K562 (cell line): ENCODE measurements at regions not wholly inside any gene's neighbourhood (a gene's known extent, or its start where the extent isn't known, plus 50 kb on each side); places are given as distances from the start of the nearest gene placed in this dataset.

Experiments
- ATAC-seq: fragments of 200-7000 bp; cut with Tn5 transposase; 3 replicates; pipeline ENCODE4 v1.9.1; 2020; ENCODE audit warnings: moderate library complexity
- BruUV-seq: library from RNA; stranded (reverse); fragments of 400-500 nt; replicated peaks from 2 replicates; lab custom pipeline; 2021; lab: Mats Ljungman, UMichigan
- CTCF ChIA-PET: fragments of 300-600 bp; formaldehyde crosslinking; extraction: SDS; loops from one replicate; lab custom pipeline; 2021; ENCODE audit warnings: low intra/inter-chr PET ratio; lab: Yijun Ruan, JAX
- POLR2A ChIA-PET: fragments of 300-600, 350-650 bp; sonication (Branson Sonifier 250); formaldehyde crosslinking; extraction: SDS; loops from one replicate; lab custom pipeline; 2021; ENCODE audit warnings: antibody characterized with exemption, inconsistent platforms; lab: Yijun Ruan, JAX
- DNase-seq, 4 experiments: peaks; one replicate each; pipeline versions ENCODE4 v3.0.0 to v3.0.0-alpha.2; 2011 to 2018; ENCODE audit warnings: low spot score in 3 of 4, mixed read lengths in 3 of 4; ENCODE audit errors: extremely low read depth in 1 of 4
- FAIRE-seq: peaks from 2 replicates; lab custom pipeline; 2011; peaks lifted over from hg19 to GRCh38; lab: Jason Lieb, UNC
- H2AFZ ChIP-seq: 2 replicates; pipeline ENCODE4 v1.6.0; 2011; ENCODE audit warnings: low read depth, low read length, control low read depth, inconsistent platforms
- H3K27ac ChIP-seq: fragments of 200-600 bp; 3 replicates; pipeline ENCODE4 v1.8.0; 2011; ENCODE audit warnings: low read depth, mild to moderate bottlenecking, control low read depth, inconsistent platforms, low read length, moderate library complexity, mixed read lengths; ENCODE audit errors: extremely low read depth
- H3K27me3 ChIP-seq, 2 experiments: fragments of 300-600 bp in 1 of 2; 2 replicates in 1 of 2; 3 replicates in 1 of 2; pipeline versions ENCODE4 v1.6.0 to v1.8.0; 2011; ENCODE audit warnings: inconsistent platforms in 2 of 2, low read length in 2 of 2, mild to moderate bottlenecking in 1 of 2, mixed read lengths in 1 of 2, moderate library complexity in 1 of 2; ENCODE audit not compliant: control insufficient read depth in 2 of 2, insufficient read depth in 2 of 2
- H3K36me3 ChIP-seq: fragments of 300-600 bp; 3 replicates; pipeline ENCODE4 v1.8.0; 2011; ENCODE audit warnings: mild to moderate bottlenecking, low read length, inconsistent platforms; ENCODE audit not compliant: control insufficient read depth, insufficient read depth
- H3K4me1 ChIP-seq, 2 experiments: fragments of 200-600 bp in 1 of 2; replicated peaks in 1 of 2; 2 replicates in 1 of 2; 3 replicates in 1 of 2; pipeline versions ENCODE4 v1.5.1 to v1.8.0; 2011; ENCODE audit warnings: inconsistent platforms in 2 of 2, low read length in 2 of 2, mild to moderate bottlenecking in 1 of 2, mixed read lengths in 1 of 2, moderate library complexity in 1 of 2; ENCODE audit not compliant: control insufficient read depth in 2 of 2, insufficient read depth in 2 of 2
- H3K4me2 ChIP-seq: 2 replicates; pipeline ENCODE4 v1.6.1; 2011; ENCODE audit warnings: low read length, control low read depth, inconsistent platforms, mixed read lengths; ENCODE audit not compliant: insufficient read depth
- H3K4me3 ChIP-seq: fragments of 200-600 bp; sonication (generic), shearing (Covaris generic); 2 replicates; pipeline ENCODE4 v1.5.1; 2016; ENCODE audit warnings: control low read depth, inconsistent platforms
- H3K79me2 ChIP-seq: fragments of 200-600 bp; 3 replicates; pipeline ENCODE4 v1.8.0; 2011; ENCODE audit warnings: low read length, inconsistent platforms; ENCODE audit not compliant: control insufficient read depth, insufficient read depth
- H3K9ac ChIP-seq, 2 experiments: 2 replicates each; pipeline versions ENCODE4 v1.6.0 to v1.6.1; 2011; ENCODE audit warnings: low read depth in 2 of 2, low read length in 2 of 2, control low read depth in 1 of 2, inconsistent platforms in 1 of 2, mild to moderate bottlenecking in 1 of 2, mixed read lengths in 1 of 2; ENCODE audit not compliant: insufficient read depth in 1 of 2
- H3K9me1 ChIP-seq: one replicate; pipeline ENCODE4 v1.6.0; 2011; ENCODE audit warnings: inconsistent platforms, mild to moderate bottlenecking, low read length, moderate library complexity; ENCODE audit not compliant: control insufficient read depth, insufficient read depth
- H3K9me3 ChIP-seq: replicated peaks from 2 replicates; pipeline ENCODE4 v1.5.1; 2011; ENCODE audit warnings: low read depth, low read length, inconsistent platforms; ENCODE audit not compliant: control insufficient read depth, insufficient read depth
- H4K20me1 ChIP-seq: replicated peaks from 2 replicates; pipeline ENCODE4 v1.6.1; 2011; ENCODE audit warnings: low read length, inconsistent platforms, mixed read lengths; ENCODE audit not compliant: control insufficient read depth, insufficient read depth
- CREB1 ChIP-seq, 2 experiments: sonication (generic) in 1 of 2; formaldehyde crosslinking in 1 of 2; IDR thresholded peaks; 2 replicates each; pipeline versions ENCODE4 v1.6.1 to v1.8.0; 2012 to 2022; ENCODE audit warnings: inconsistent platforms in 1 of 2, mild to moderate bottlenecking in 1 of 2, missing genetic modification reagents in 1 of 2, moderate library complexity in 1 of 2
- CREBBP ChIP-seq: IDR thresholded peaks from one replicate; pipeline ENCODE4 v1.6.1; 2012; ENCODE audit warnings: low read depth, mild to moderate bottlenecking, control low read depth, inconsistent platforms, low read length
- GABPB2 ChIP-seq: fragments of 250-450 bp; sonication (Bioruptor Pico); conservative IDR thresholded peaks from 2 replicates; pipeline ENCODE4 v1.5.1; 2021; ENCODE audit warnings: mild to moderate bottlenecking
- GATA2 ChIP-seq: sonication (generic); formaldehyde crosslinking; IDR thresholded peaks from 2 replicates; pipeline ENCODE4 v1.4.0; 2020; ENCODE audit warnings: mild to moderate bottlenecking, missing genetic modification reagents
- GTF2A2 ChIP-seq: IDR thresholded peaks from 2 replicates; pipeline ENCODE4 v1.6.1; 2016; ENCODE audit warnings: mild to moderate bottlenecking, missing genetic modification characterization, missing compliant biosample characterization
- LCOR ChIP-seq: sonication (generic); formaldehyde crosslinking; IDR thresholded peaks from 2 replicates; pipeline ENCODE4 v1.8.0; 2022; ENCODE audit warnings: mild to moderate bottlenecking, missing genetic modification reagents
- NR3C1 ChIP-seq: sonication (generic); formaldehyde crosslinking; IDR thresholded peaks from 2 replicates; pipeline ENCODE4 v1.8.1; 2022; ENCODE audit warnings: missing genetic modification reagents
- POLR2H ChIP-seq: IDR thresholded peaks from 2 replicates; pipeline ENCODE4 v1.6.1; 2016; ENCODE audit warnings: missing genetic modification characterization, low read depth, mild to moderate bottlenecking, control low read depth, missing compliant biosample characterization, moderate library complexity
- TGIF2 ChIP-seq: sonication (generic); formaldehyde crosslinking; IDR thresholded peaks from 2 replicates; pipeline ENCODE4 v1.8.1; 2022; ENCODE audit warnings: mild to moderate bottlenecking, missing genetic modification reagents, moderate library complexity
- U2AF1 ChIP-seq: fragments of 200-400 bp; formaldehyde crosslinking; optimal IDR thresholded peaks from 2 replicates; pipeline ENCODE3; 2017; ENCODE audit warnings: mild to moderate bottlenecking, low read depth, low read length, moderate library complexity
- ZNF232 ChIP-seq: sonication (generic); formaldehyde crosslinking; IDR thresholded peaks from 2 replicates; pipeline ENCODE4 v1.8.0; 2022; ENCODE audit warnings: mild to moderate bottlenecking, missing genetic modification reagents
- ZNF3 ChIP-seq: fragments of 250-450 bp; sonication (Bioruptor Pico); IDR thresholded peaks from 2 replicates; pipeline ENCODE4 v1.5.0; 2021; ENCODE audit warnings: mild to moderate bottlenecking, moderate library complexity
- ZNF507 ChIP-seq: conservative IDR thresholded peaks from 2 replicates; pipeline ENCODE4 v1.6.1; 2017; ENCODE audit warnings: missing genetic modification characterization, missing compliant biosample characterization
- WGBS: fragments of 100-300 bp; shearing (Covaris generic); methylation state at CpG from one replicate; pipeline ENCODE4 v1.1.6; 2016; ENCODE audit warnings: low coverage, mixed read lengths; ENCODE audit not compliant: insufficient coverage; ENCODE audit errors: missing lambda C conversion rate; 5-methylcytosine and 5-hydroxymethylcytosine counted together
- in situ Hi-C: fragments of 300-500 bp; cut with MboI; formaldehyde crosslinking; loops from 4 replicates; pipeline ENCODE4 v1.15.0; 2018; ENCODE audit warnings: inconsistent platforms, mixed read lengths
- intact Hi-C: fragments of 100-400 bp; cut with micrococcal nuclease; formaldehyde crosslinking; loops from 2 replicates; pipeline ENCODE4 v1.14.2; 2022

GRCh38 chr18:5649439-5649838 lies 105.6 kb upstream of the EPB41L3 start (continued):
- TF ChIP-seq GATA2 (CRISPR knock-in tag) (no peak), TGIF2 (CRISPR knock-in tag) (no peak), ZNF3 (no peak), U2AF1 (no peak), GTF2A2 (no peak), CREB1 (IDR thresholded peaks at IDR 0.05) (no peak), CREB1 (CRISPR knock-in tag; IDR thresholded peaks at IDR 0.05) (no peak), ZNF232 (CRISPR knock-in tag) (no peak), LCOR (no peak), GABPB2 (CRISPR knock-in tag) (no peak)

- Histone ChIP-seq H3K4me2 (no peak overlapping the region), H3K4me1 (no peaks in the 10 kb centered on the region), H3K9me3 (no peaks in the 10 kb centered on the region), H3K27ac (no peak overlapping the region), H3K36me3 (no peaks in the 10 kb centered on the region), H3K9me1 (no peaks in the 10 kb centered on the region), H3K9ac (no peak overlapping the region), H3K79me2 (no peaks in the 10 kb centered on the region), H3K4me3 (no peak overlapping the region), H3K27me3 (no peaks in the 10 kb centered on the region), H2AFZ (no peak overlapping the region)
- in situ Hi-C loops (no loop called here), intact Hi-C loops (no loop called here)
- ATAC-seq (no peak), DNase-seq (no peak), FAIRE-seq (no peak)
- CTCF ChIA-PET = no interaction called here
- no TSS peak for BruUV-seq
- POLR2A ChIA-PET = no interaction called here
- no peak for TF ChIP-seq ZNF507 (tag)
- no peak for TF ChIP-seq NR3C1 (CRISPR knock-in tag)
- TF ChIP-seq CREBBP = no peak
- TF ChIP-seq POLR2H (tag) = no peak
- TF ChIP-seq, all 486 proteins: peak for 0
- WGBS = 0% methylated on average over 3 of the region's 3 CpGs
- H4K20me1 ChIP-seq = no peaks in the 10 kb centered on the region
These were observed 102.9 kb upstream of the EPB41L3 start for GRCh38 chr18:5646739-5647138.
